Activated naive CD4-positive, alpha-beta T cell treated with Interleukin-2 at 50 U/mL for 16 hours (primary cell): ENCODE measurements at regions not wholly inside any gene's neighbourhood (a gene's known extent, or its start where the extent isn't known, plus 50 kb on each side); places are given as distances from the start of the nearest gene placed in this dataset.
"Not testable (repeated sequence)": the region's sequence is repeated elsewhere in the genome, so short reads cannot be mapped to it uniquely, and the experiment has no call there.

ENCODE experiments used
- DNase-seq: peaks from one replicate; pipeline ENCODE4 v3.0.0-alpha.2; 2020

DNA sequence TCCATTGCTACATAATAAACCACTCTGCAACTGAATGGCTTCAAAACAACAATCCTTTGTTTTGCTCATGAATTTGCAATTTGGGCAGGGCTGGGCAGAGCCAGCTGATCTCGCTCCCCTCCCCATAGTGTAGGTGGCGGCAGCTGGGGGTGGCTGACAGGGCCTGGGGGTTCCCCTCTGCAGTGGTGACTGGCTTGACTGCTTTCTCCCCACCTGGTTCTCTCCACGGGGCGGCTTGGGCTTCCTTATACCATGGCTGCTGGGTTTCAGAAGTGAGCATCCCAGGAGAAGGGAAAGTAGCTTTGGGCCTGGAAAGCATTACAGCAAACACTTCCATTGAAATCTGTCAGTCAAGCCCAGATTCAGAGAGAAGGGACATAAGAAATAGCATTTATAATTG is 129.7 kb upstream of the ZBTB40 start:
- no peak for DNase-seq

GRCh38 chr1:22323141-22323845 is 128.4 kb upstream of the ZBTB40 start:
- no peak for DNase-seq

- DNase-seq, result no peak
These were observed 127.7 kb upstream of the ZBTB40 start for GRCh38 chr1:22323846-22324504.

DNA sequence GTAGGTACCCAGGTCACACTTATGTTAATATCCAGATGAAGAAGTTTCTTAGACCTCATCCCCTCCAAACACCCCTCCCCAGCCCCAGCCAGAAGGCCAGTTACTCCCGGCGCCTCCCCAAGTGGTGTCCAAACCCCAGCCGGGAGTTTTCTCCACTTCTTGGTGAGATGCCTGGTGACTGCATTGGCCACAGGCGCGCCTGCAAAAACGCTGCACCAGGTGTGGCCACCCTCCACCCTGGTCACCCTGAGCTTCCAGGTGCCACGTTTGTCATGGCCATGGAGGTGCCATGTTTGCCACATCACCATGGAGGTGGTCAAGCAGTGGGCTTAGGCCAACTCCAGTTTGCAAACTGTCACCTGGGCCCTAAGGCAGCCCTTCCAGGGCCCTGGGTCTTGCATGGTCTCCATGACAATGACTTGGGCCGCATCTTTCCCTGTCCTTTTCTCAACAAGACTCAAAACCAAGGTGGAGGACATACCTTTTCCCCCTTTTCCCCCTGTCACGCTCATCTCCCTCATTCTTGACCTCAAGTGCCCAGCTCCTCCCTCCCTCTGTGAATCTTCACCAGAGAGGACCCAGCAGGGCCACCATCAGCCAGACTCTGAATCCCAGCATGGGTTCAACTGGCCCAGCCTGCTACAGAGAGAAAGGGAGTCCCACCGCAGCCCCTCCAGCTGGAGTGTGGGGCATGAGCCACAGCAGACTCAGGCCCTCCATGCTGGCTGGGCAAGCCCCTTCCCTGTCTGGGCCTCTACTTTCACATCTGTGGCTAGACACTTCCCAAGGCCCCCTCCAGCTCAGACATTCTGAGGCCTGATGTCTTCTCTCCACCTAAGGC is 125.9 kb upstream of the ZBTB40 start:
- no peak for DNase-seq

- no peak for DNase-seq
These were observed 125.2 kb upstream of the ZBTB40 start for GRCh38 chr1:22326372-22326915.

GRCh38 chr1:22326931-22327330 is 124.7 kb upstream of the ZBTB40 start:
- DNase-seq, result no peak

DNA sequence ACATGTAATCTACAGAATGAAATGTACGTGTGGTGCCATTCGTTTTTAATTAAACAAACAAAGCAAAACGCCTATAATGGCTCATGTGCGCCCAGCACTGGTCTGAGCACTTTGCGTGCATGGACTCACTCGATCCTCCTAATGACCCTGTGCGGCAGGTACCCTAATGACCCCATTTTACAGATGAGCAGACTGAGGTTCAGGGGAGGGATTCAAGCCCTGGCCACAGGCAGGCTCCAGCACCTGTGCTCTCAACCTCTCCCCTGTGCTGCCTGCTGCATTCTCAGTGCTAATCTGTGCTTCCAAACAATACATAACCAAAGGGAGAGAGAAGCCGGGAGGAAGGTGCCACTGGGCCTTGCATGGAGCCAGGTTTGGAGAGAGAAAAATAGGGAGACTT is 124.2 kb upstream of the ZBTB40 start:
- DNase-seq, result no peak

GRCh38 chr1:22328331-22329147 is 123.1 kb upstream of the ZBTB40 start:
- no peak for DNase-seq

DNA sequence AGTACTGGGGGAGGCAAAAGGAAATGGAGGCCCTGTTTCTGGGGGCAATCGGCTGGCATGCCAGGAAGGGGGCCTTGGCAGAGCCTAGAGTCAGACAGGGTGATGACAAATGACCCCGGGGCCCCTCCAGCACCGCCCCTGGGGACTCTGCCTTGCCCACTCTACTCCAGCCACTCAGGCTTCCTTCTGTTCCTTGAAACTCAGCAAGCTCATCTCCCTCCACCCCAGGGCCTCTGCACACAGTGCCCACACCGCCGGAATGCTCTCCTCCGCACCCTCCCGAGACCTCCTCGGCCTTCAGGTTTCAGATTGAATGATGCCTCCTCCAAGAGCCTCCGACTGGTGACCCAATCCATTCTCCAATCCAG is 122.5 kb upstream of the ZBTB40 start:
- no peak for DNase-seq

DNA sequence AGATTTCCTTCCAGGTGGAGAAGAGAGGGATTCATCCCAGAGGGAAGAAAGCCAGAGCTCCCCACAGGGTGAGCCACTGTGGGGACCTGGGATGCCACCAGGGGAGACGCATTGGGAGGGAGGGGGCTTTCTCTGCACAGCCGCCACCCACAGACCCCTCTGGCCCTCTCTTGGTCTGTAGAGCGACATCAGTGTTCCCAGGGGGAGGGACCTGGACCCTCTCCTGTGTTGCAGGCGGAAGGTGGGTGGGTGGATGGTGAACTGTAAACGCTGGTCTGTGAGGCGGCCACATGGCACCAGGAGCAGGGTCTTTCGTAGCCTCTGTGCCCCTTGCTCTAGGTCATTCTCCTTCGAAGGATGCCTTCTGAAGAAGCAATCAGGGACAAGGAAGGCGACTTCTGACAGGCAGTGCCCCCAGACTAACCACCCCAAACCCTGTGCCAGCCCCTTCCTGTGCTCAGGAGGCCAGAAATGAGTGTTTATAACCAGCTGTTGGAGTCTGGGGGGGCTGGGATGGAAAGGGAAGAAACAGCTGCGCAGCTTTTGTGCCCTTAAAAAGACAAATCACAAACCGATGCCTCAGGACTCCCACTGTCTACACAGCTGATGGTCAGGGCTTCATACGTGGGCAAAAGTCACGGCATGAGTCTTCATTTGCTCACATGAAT is 121.4 kb upstream of the ZBTB40 start:
- no peak for DNase-seq

- DNase-seq, result no peak
These were observed 120.9 kb upstream of the ZBTB40 start for GRCh38 chr1:22330760-22331119.

DNA sequence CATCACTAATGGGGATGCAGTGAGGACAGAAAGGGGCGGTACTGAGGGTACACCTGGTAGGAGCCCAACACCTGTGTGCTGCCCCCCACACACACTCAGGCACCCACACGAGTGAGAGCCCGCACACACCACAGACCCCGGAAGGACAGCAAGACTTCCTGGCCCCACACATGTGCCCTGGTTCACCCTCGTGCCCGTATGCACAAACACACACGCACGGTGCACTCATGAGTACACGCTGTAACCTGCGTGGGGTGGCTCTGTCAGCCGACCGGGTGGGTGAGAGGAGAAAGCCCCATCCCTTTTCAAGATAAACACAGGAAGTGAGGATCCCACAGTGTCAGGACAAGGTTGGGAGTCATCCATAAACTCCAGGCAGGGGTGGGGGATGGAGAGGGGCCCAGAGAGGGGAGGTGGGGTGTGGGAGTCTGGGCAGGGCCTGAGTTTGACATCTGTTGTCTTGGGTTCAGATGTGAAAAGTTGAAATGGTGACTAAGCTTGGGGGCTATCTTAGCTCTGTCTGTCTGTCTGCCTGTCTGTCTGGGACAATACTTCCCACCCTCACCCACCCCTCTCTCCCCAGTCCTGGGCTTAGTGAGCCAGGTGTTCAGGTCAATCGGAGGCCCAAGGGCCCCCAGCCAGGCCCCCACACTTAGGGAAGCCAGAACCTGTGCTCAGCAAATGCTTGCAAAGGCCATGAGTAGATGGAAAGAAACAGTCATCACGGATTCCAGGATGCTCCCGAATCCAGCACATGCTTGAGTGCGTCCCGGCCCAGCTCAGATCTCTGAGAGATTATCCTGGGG is 119.8 kb upstream of the ZBTB40 start:
- no peak for DNase-seq

DNA sequence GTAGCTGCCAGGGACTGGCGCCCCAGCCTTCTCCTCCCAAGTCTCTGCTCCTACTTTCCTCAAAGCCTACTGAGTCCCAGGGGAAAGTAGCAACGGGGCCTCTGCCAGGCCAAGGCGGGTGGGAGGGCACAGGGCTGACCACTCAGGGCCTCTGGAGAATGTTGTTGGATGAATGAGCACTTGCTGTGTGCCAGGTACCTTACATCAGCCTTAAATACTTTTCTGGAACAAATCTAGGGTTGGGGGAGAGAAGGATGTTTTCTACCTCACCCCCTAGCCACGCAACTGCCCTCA is 119.3 kb upstream of the ZBTB40 start:
- DNase-seq, result no peak

DNA sequence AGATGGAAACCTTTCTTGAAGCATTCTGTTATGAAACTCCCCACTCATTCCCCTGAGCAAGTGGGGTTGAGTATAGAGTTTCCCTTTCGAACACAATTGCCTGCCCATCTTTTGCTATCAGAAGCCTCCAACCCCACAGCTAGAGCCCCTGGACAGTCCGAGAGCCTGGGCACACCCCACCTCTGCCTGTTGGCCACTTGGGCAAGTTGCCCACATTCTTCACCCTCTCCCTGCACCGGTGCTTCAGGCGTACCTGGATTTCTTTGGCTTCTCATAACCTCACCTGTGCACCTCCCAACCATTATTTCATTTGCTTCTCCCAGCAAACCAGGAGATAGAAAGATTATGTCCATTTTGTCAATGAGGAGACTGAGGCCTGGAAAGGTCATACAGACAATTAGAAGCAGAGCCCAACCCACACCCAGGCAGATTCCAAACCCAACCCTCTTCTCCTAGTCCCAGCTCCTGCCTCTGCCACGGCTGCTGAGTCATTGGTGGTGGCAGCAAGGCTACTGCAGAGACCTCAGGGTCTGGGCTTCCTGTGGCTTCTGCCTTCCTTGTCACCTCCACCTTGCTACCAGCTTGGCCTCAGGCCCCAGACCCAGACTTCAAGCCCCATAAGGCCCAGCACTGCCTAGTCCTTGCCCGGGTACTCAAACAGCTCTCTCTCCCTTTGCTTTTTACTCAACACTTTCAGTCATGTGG is 118.7 kb upstream of the ZBTB40 start:
- no peak for DNase-seq

GRCh38 chr1:22333516-22334121 is 118.0 kb upstream of the ZBTB40 start:
- DNase-seq, result no peak

DNA sequence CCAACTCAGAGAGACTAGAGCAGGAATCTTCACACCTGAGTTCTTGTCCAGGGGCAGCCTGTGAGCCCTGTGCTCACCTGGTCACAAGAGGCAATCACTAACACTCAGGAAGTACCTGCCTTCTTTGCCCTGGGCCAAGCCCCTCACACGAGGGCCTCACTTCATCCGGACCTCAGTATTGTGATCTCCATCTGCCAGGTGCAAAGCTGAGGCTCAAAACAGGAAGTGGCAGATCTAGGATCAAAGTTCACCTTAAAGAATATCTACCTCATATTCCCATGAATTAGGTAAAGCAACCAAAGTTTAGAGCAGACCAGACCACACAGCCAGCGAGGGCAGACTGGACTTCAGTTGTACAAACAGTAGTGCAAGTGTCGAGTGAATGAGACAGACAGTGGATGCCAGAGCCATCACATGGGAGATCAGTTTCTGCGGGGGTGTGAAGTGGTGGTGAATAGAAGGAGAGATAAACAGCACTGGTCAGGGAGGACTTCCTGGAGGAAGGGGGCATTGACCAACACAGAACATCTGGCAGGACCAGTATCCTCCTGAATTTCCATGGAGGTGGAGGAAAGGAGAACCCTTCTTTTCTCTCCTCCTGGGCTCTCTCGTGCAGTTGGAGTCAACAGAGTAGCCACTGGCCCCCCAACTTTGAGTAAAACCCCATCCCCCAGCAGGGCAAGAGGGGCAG is 116.6 kb upstream of the ZBTB40 start:
- DNase-seq, result no peak

DNA sequence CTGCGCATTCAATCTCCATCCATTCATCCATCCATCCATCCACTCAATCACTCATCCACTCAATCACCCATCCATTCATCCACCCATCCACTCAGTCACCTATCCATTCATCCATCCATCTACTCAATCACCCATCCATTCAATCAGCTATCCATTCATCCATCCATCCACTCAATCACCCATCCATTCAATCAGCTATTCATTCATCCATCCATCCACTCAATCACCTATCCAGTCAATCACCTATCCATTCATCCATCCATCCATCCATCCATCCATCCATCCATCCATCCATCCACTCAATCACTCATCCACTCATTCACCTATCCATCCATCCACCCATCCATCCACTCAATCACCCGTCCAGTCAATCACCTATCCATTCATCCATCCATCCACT is 115.4 kb upstream of the ZBTB40 start:
- DNase-seq, result not testable (repeated sequence)

DNA sequence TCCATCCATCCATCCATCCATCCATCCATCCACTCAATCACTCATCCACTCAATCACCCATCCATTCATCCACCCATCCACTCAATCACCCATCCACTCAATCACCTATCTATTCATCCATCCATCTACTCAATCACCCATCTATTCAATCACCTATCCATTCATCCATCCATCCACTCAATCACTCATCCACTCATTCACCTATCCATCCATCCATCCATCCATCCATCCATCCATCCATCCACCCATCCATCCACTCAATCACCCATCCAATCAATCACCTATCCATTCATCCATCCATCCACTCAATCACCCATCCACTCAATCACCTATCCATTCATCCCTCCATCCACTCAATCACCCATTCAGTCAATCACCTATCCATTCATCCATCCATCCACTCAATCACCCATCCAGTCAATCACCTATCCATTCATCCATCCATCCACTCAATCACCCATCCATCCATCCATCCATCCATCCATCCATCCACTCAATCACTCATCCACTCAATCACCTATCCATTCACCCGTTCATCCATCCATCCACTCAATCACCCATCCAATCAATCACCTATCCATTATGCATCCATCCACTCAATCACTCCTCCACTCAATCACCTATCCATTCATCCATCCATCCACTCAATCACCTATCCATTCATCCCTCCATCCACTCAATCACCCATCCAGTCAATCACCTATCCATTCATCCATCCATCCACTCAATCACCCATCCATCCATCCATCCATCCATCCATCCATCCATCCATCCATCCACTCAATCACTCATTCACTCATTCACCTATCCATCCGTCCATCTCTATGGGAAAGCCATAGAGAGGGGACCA is 114.7 kb upstream of the ZBTB40 start:
- DNase-seq, result not testable (repeated sequence)
